ENCODE measurements at regions not wholly inside any gene's neighbourhood (a gene's known extent, or its start where the extent isn't known, plus 50 kb on each side); places are given as distances from the start of the nearest gene placed in this dataset.
"Not testable (repeated sequence)": the region's sequence is repeated elsewhere in the genome, so short reads cannot be mapped to it uniquely, and the experiment has no call there.

GRCh38 chr1:88472298-88472697 is 211.8 kb upstream of the PKN2 start:
- DNase-seq (ENCODE audit: low spot score) = no peak

GRCh38 chr1:88472714-88473113 is 211.4 kb upstream of the PKN2 start:
- DNase-seq (ENCODE audit: low spot score) = no peak

- no peak for DNase-seq (ENCODE audit: low spot score)
Measured at GRCh38 chr1:88474555-88475304, 209.3 kb upstream of the PKN2 start.

- DNase-seq (ENCODE audit: low spot score) = no peak
Measured at GRCh38 chr1:88484881-88485280, 199.2 kb upstream of the PKN2 start.

GRCh38 chr1:88488237-88488636 is 195.8 kb upstream of the PKN2 start:
- no peak for DNase-seq (ENCODE audit: low spot score)

- DNase-seq (ENCODE audit: low spot score) = no peak
Measured at GRCh38 chr1:88490676-88491075, 193.4 kb upstream of the PKN2 start.

- DNase-seq (ENCODE audit: low spot score) = no peak
Measured at GRCh38 chr1:88499671-88500070, 184.4 kb upstream of the PKN2 start.

GRCh38 chr1:88502886-88503285 is 181.2 kb upstream of the PKN2 start:
- no peak for DNase-seq (ENCODE audit: low spot score)

GRCh38 chr1:88503646-88504045 is 180.4 kb upstream of the PKN2 start:
- no peak for DNase-seq (ENCODE audit: low spot score)

GRCh38 chr1:88504601-88505000 is 179.5 kb upstream of the PKN2 start:
- DNase-seq (ENCODE audit: low spot score) = no peak

- no peak for DNase-seq (ENCODE audit: low spot score)
Measured at GRCh38 chr1:88509379-88509778, 174.7 kb upstream of the PKN2 start.

GRCh38 chr1:88514544-88515060 is 169.5 kb upstream of the PKN2 start:
- no peak for DNase-seq (ENCODE audit: low spot score)

- DNase-seq (ENCODE audit: low spot score) = not testable (repeated sequence)
Measured at GRCh38 chr1:88517499-88517898, 166.6 kb upstream of the PKN2 start.

GRCh38 chr1:88519156-88519555 is 164.9 kb upstream of the PKN2 start:
- no peak for DNase-seq (ENCODE audit: low spot score)

- DNase-seq (ENCODE audit: low spot score) = no peak
Measured at GRCh38 chr1:88523854-88524528, 160.1 kb upstream of the PKN2 start.

- no peak for DNase-seq (ENCODE audit: low spot score)
Measured at GRCh38 chr1:88526456-88526855, 157.6 kb upstream of the PKN2 start.

- no peak for DNase-seq (ENCODE audit: low spot score)
Measured at GRCh38 chr1:88528792-88529191, 155.3 kb upstream of the PKN2 start.

GRCh38 chr1:88529581-88529980 is 154.5 kb upstream of the PKN2 start:
- DNase-seq (ENCODE audit: low spot score) = no peak

- DNase-seq (ENCODE audit: low spot score) = no peak
Measured at GRCh38 chr1:88530246-88530645, 153.8 kb upstream of the PKN2 start.

GRCh38 chr1:88537787-88538186 is 146.3 kb upstream of the PKN2 start:
- DNase-seq (ENCODE audit: low spot score) = no peak

GRCh38 chr1:88538222-88538899 is 145.7 kb upstream of the PKN2 start:
- DNase-seq (ENCODE audit: low spot score) = no peak

GRCh38 chr1:88540255-88540654 is 143.8 kb upstream of the PKN2 start:
- DNase-seq (ENCODE audit: low spot score) = no peak

- no peak for DNase-seq (ENCODE audit: low spot score)
Measured at GRCh38 chr1:88541596-88541995, 142.5 kb upstream of the PKN2 start.
